IPS-15b (cell line): ENCODE measurements at regions not wholly inside any gene's neighbourhood (a gene's known extent, or its start where the extent isn't known, plus 50 kb on each side); places are given as distances from the start of the nearest gene placed in this dataset.
"Not testable (repeated sequence)": the region's sequence is repeated elsewhere in the genome, so short reads cannot be mapped to it uniquely, and the experiment has no call there.

Experiments used
- H3K27me3 ChIP-seq: one replicate; pipeline ENCODE4 v1.6.1; 2013; ENCODE audit warnings: low read length; ENCODE audit not compliant: control insufficient read depth, insufficient read depth
- H3K36me3 ChIP-seq: one replicate; pipeline ENCODE4 v1.6.1; 2013; ENCODE audit warnings: low read length; ENCODE audit not compliant: control insufficient read depth, insufficient read depth
- H3K4me1 ChIP-seq: one replicate; pipeline ENCODE4 v1.6.1; 2013; ENCODE audit warnings: mild to moderate bottlenecking, low read length; ENCODE audit not compliant: control insufficient read depth, insufficient read depth
- H3K4me3 ChIP-seq: one replicate; pipeline ENCODE4 v1.5.1; 2013; ENCODE audit warnings: low read depth, low read length
- H3K9ac ChIP-seq: one replicate; pipeline ENCODE4 v1.6.1; 2013; ENCODE audit warnings: low read depth, mild to moderate bottlenecking, low read length
- H3K9me3 ChIP-seq: one replicate; pipeline ENCODE4 v1.6.1; 2013; ENCODE audit warnings: mild to moderate bottlenecking, low read length; ENCODE audit not compliant: control insufficient read depth, insufficient read depth

DNA sequence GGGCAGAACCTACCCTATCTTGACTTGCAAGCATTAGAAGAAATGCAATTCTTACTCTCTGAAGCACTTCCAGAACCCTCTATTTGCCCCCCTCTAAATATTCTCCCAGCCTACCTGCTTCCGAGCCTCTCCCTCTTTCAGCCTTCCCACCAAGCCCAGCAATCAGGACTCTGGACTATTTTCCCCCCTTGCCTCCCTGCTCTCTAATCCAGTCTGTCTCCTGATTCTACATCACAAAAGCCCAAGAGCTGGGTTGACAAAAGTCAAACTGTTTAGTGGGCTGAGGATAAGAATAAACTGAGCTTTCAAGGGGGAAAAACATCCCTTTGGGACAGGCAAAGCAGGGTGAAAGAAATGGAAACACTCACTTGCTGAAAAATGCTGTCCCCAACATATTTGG, 123.2 kb upstream of the KIF2A start:
- no peaks in the 10 kb centered on the region for H3K9me3 ChIP-seq
- H3K27me3 ChIP-seq, result no peaks in the 10 kb centered on the region
- no peaks in the 10 kb centered on the region for H3K4me1 ChIP-seq
- no peak overlapping the region for H3K4me3 ChIP-seq
- H3K9ac ChIP-seq, result no peak overlapping the region
- H3K36me3 ChIP-seq, result no peaks in the 10 kb centered on the region

- no peak overlapping the region for H3K9ac ChIP-seq
- H3K4me1 ChIP-seq, result no peaks in the 10 kb centered on the region
- H3K9me3 ChIP-seq, result no peaks in the 10 kb centered on the region
- no peaks in the 10 kb centered on the region for H3K27me3 ChIP-seq
- no peak overlapping the region for H3K4me3 ChIP-seq
- H3K36me3 ChIP-seq, result no peaks in the 10 kb centered on the region
Measured at GRCh38 chr5:62183727-62184126, 122.3 kb upstream of the KIF2A start.

DNA sequence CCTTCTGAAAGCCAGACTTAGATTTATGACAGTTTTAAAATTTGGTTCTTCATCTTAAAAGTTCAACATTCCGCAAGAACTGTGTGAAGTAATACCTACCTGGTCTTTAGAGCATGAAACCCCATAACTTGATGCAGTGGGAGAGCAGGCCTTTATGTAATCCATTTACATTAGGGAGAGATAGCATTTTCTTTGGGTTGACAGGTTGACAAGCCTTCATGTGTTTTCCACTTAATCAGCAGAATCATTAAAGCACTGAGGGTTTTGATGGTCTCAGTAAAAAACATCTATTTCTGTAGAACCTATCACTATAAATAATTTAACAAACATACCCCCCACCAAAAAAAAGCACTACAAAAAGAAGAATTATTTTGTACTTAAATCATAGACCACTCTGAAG, 121.6 kb upstream of the KIF2A start:
- H3K4me3 ChIP-seq, result no peak overlapping the region
- H3K9ac ChIP-seq, result no peak overlapping the region
- no peaks in the 10 kb centered on the region for H3K36me3 ChIP-seq
- no peaks in the 10 kb centered on the region for H3K4me1 ChIP-seq
- H3K9me3 ChIP-seq, result no peaks in the 10 kb centered on the region
- no peaks in the 10 kb centered on the region for H3K27me3 ChIP-seq

- Histone ChIP-seq H3K4me3 (no peak overlapping the region), H3K4me1 (no peaks in the 10 kb centered on the region), H3K9me3 (peaks cover 12% of the 10 kb centered on the region), H3K27me3 (no peaks in the 10 kb centered on the region), H3K36me3 (no peaks in the 10 kb centered on the region), H3K9ac (no peak overlapping the region)
Measured at GRCh38 chr5:62190173-62190572, 115.8 kb upstream of the KIF2A start.

DNA sequence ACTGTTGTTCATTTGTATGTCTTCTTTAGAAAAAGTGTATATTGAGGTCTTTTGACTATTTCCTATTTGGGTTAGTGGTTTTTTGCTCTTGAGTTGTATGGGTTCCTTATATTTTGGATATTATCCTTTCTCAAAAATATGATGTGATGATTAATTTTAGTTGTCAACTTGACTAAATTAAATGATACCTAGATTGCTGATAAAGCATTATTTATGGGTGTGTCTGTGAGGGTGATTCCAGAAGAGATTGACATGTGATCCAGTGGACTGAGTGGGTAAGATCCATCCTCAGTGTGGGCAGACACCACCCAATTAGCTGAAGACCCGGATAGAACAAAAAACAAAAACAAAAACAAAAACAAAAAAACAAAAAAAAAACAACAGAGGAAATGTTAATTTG, 115.1 kb upstream of the KIF2A start:
- Histone ChIP-seq H3K4me3 (no peak overlapping the region), H3K4me1 (no peaks in the 10 kb centered on the region), H3K27me3 (no peaks in the 10 kb centered on the region), H3K36me3 (no peaks in the 10 kb centered on the region), H3K9me3 (peaks cover 12% of the 10 kb centered on the region), H3K9ac (no peak overlapping the region)

DNA sequence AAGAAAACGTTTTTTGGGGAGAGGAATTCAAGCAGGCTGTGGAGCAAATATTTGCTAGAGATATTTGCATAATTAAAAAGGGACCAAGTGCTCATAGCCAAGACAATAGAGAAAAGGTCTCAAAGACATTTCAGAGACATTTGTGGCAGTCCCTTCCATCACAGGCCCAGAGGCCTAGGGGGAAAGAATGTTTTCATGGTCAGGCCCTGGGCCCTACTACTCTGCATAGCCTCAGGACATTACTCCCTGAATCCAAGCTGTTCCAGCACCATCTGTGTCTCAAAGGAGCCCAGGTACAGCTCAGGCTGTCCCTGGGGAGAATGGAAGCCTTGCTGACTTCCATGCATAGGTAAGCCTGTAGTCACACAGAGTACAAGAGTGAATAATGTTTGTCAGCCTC, 113.0 kb upstream of the KIF2A start:
- H3K27me3 ChIP-seq, result no peaks in the 10 kb centered on the region
- peaks cover 12% of the 10 kb centered on the region for H3K9me3 ChIP-seq
- H3K9ac ChIP-seq, result no peak overlapping the region
- H3K4me3 ChIP-seq, result no peak overlapping the region
- H3K4me1 ChIP-seq, result no peaks in the 10 kb centered on the region
- H3K36me3 ChIP-seq, result no peaks in the 10 kb centered on the region

GRCh38 chr5:62196532-62196931, 109.5 kb upstream of the KIF2A start:
- H3K4me1 ChIP-seq, H3K27me3 ChIP-seq, H3K9ac ChIP-seq, H3K36me3 ChIP-seq, H3K4me3 ChIP-seq: not testable (repeated sequence)
- H3K9me3 ChIP-seq, result peaks cover 12% of the 10 kb centered on the region

- no peaks in the 10 kb centered on the region for H3K4me1 ChIP-seq
- no peaks in the 10 kb centered on the region for H3K36me3 ChIP-seq
- no peak overlapping the region for H3K4me3 ChIP-seq
- no peaks in the 10 kb centered on the region for H3K27me3 ChIP-seq
- H3K9ac ChIP-seq, result no peak overlapping the region
- H3K9me3 ChIP-seq, result peaks cover 12% of the 10 kb centered on the region
Measured at GRCh38 chr5:62197697-62198096, 108.3 kb upstream of the KIF2A start.

- Histone ChIP-seq H3K9ac (no peak overlapping the region), H3K4me1 (no peaks in the 10 kb centered on the region), H3K9me3 (peaks cover 5% of the 10 kb centered on the region), H3K36me3 (no peaks in the 10 kb centered on the region), H3K27me3 (no peaks in the 10 kb centered on the region), H3K4me3 (no peak overlapping the region)
Measured at GRCh38 chr5:62198421-62198820, 107.6 kb upstream of the KIF2A start.

DNA sequence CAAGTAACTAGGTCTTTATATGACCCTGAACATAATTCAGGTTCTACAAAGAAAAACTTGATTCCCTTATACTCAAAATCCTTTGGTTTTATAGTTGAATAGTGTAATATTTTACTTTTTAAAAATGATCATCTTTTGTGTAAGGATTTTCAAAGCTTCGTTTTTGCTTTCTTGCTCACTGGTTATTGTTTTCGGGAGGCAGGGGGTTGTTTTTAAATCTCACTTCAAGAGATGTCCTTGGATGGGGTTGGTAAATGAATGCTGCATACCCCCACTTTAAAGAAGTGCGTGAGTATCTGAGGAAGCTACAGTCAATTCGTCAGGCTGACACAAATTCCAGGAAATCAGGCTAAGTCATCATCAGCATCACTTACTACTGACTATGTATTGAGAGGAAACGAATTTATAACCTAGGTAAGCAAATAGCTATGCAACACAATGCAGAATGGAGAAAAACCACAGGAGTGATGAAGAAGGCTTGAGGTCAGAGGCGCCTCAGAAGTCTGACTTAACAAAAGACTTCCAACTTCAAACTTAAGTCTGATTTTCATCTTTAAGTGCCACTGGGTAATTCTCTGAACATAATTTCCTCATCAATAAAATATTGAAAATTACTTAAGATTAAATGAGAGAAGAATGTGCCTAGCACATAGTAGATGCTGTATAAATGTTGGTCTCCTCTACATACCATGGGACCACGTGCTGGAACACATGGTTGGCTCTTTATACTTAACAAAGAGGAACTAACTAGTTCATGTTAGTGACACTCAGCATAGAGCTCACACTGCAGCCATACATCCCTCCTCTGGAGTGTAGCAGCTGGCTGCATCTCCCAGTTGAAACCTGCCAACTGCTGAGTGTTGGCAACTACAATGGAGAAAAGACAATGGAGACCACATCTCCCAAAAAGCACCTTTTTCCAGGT, 106.0 kb upstream of the KIF2A start:
- H3K36me3 ChIP-seq, result no peaks in the 10 kb centered on the region
- H3K4me3 ChIP-seq, result no peak overlapping the region
- no peaks in the 10 kb centered on the region for H3K4me1 ChIP-seq
- no peaks in the 10 kb centered on the region for H3K9me3 ChIP-seq
- H3K27me3 ChIP-seq, result no peaks in the 10 kb centered on the region
- no peak overlapping the region for H3K9ac ChIP-seq

DNA sequence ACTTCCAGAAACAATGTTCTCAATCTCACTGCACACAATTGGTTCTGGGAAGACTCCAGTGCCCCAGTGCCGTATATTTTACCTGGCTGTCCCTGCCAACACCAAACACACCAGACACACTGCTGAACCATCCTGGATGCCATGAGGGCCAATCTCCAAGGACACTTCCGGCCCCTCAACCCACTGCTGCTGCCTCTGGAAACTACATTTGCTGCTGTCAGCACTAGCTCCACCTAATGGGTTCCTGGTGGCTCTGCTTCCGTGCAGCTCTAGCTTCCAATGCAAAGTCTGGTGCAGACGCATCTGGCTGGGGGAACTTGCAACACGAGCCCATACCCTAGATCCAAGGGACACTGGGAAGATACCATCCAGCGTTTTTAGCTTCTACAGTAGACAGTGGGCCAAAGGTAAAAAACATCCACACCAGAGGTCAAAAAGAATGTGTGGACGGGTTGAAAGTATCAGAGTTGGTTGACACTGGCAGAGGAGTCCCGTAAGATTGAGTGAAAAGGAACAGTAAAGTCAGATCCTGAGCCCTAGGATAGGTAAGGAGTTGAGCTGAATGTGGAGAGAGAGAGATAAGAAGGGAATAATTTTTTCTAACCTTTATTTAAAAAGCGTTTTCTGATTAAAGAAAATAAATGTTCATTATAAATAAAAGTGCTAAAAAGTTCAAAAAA, 99.7 kb upstream of the KIF2A start:
- Histone ChIP-seq H3K4me3 (no peak overlapping the region), H3K9me3 (no peaks in the 10 kb centered on the region), H3K27me3 (no peaks in the 10 kb centered on the region), H3K9ac (no peak overlapping the region), H3K4me1 (peaks cover 3% of the 10 kb centered on the region), H3K36me3 (no peaks in the 10 kb centered on the region)

- H3K27me3 ChIP-seq, result no peaks in the 10 kb centered on the region
- H3K4me1 ChIP-seq, result peaks cover 3% of the 10 kb centered on the region
- H3K36me3 ChIP-seq, result no peaks in the 10 kb centered on the region
- no peak overlapping the region for H3K9ac ChIP-seq
- H3K4me3 ChIP-seq, result no peak overlapping the region
- no peaks in the 10 kb centered on the region for H3K9me3 ChIP-seq
Measured at GRCh38 chr5:62208218-62208852, 97.7 kb upstream of the KIF2A start.
